Brain microvascular endothelial cell (primary cell): ENCODE measurements at regions not wholly inside any gene's neighbourhood (a gene's known extent, or its start where the extent isn't known, plus 50 kb on each side); places are given as distances from the start of the nearest gene placed in this dataset.

Experiments
- DNase-seq: peaks from one replicate; pipeline ENCODE4 v3.0.0-alpha.2; 2020
- H3K27ac ChIP-seq: fragments of 250-450 bp; sonication (Bioruptor Pico); 2 replicates; pipeline ENCODE4 v1.5.1; 2020; ENCODE audit warnings: mild to moderate bottlenecking, moderate library complexity
- H3K27me3 ChIP-seq: fragments of 250-450 bp; sonication (Bioruptor Pico); replicated peaks from 2 replicates; pipeline ENCODE4 v1.5.1; 2020; ENCODE audit warnings: mild to moderate bottlenecking
- H3K36me3 ChIP-seq: fragments of 250-450 bp; sonication (Bioruptor Pico); replicated peaks from 2 replicates; pipeline ENCODE4 v1.5.1; 2020; ENCODE audit warnings: mild to moderate bottlenecking
- H3K4me3 ChIP-seq: 2 replicates; pipeline ENCODE4 v1.5.1; 2011; ENCODE audit warnings: low read depth, mild to moderate bottlenecking, control low read depth, low read length, moderate library complexity
- CTCF ChIP-seq: IDR thresholded peaks from 2 replicates; pipeline ENCODE4 v1.5.1; 2011; ENCODE audit warnings: low read depth, mild to moderate bottlenecking, moderate library complexity, low read length, control low read depth, inconsistent platforms; ENCODE audit errors: missing control alignments
- in situ Hi-C: cut with HindIII; loops from 2 replicates; pipeline ENCODE4 v1.10.0; 2017; ENCODE audit warnings: low sequenced_read_pairs, low pct_ligation_motif_present

DNA sequence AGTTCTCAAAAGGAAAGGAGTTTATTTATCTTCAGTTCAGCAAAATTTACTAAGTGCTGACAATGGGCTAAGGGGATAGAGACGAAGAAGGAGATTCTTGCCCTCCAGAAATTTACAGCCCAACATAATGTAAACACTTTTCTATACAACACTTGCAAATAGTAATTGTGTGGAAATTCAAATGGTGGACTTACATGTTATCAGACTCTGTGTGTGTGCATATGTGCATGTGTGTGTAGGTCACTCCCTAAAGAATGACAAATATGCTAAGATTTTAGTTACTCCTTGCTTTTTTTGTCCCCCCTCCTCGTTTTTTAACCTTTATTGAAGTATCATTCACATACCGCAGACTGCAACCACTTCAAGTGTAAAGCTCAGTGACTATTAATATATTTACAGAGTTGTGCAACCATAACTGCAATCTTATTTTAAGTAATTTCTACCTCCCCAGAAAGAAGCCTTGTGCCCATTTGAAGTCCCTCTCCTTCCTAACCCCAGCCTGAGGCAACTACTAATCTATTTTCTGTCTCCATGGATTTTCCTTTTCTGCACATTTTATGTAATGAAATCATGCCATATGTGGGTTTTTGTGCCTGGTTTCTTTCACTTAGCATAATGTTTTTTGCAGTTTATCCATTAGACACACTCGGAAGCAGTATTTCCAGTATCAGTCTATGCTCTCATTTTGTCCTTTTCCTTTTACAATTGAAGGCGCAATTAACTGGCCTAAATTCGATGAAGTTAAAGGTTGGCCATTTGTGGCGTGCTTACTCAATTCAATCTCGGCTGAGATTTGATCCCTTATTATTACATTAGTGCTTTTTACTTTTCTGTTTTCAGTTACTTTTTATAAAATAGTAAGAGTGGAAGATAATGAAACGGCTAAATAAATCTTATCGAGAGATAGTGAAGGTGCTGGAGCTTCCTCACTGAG, 318.4 kb downstream of the HAPSTR1 start:
- in situ Hi-C loops: no loop called here
- TF ChIP-seq CTCF: no peak
- no peaks in the 10 kb centered on the region for H3K36me3 ChIP-seq
- no peak overlapping the region for H3K4me3 ChIP-seq
- no peak for DNase-seq
- H3K27ac ChIP-seq: no peak overlapping the region
- no peaks in the 10 kb centered on the region for H3K27me3 ChIP-seq

GRCh38 chr16:9411426-9411825, 320.0 kb downstream of the HAPSTR1 start:
- TF ChIP-seq CTCF: no peak
- H3K27me3 ChIP-seq: no peaks in the 10 kb centered on the region
- no peak for DNase-seq
- no peaks in the 10 kb centered on the region for H3K36me3 ChIP-seq
- H3K27ac ChIP-seq: no peak overlapping the region
- no peak overlapping the region for H3K4me3 ChIP-seq
- in situ Hi-C loops: no loop called here

DNA sequence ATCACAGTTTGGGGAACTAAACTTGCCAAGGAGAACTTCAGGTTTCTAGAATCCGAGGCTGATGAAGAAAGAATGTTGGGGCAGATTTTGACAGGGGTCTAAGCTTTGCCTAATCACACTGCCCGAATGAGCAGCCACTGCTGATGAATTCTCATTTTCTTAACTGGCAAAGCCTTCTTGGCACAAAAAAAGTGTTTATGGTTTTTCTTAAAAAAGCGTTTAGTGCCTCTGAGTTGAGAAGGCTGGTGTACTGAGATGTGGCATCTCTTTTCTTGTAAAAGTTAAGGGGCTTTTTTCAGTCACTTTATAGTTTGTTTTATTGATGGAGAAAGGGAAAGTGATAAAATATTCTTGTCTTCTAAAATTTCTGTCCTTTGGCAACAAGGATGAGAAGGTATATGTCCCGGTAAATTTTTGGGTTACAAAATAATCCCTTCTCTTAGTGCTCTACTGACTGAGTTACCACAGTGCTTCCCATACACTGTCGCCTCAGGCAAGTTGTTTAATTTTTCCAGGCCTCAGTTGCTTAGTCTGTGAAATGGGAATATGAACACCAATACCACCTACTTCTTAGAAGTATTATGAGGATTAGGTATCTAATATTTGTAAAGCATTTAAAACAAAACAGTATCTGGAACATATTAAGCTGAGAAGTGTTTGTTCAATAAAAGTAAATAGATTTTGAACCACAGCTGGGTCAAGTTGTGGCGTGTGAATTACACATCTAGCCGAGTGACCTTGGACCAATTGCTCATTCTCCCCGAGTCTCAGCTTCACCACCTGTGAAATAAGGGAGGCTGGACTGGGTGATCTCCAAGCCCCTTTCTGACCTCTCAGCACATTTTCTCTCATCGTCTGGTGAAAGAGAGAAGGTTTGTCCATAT, 320.8 kb downstream of the HAPSTR1 start:
- no peak for DNase-seq
- in situ Hi-C loops: no loop called here
- Histone ChIP-seq H3K4me3 (no peak overlapping the region), H3K36me3 (no peaks in the 10 kb centered on the region), H3K27ac (no peak overlapping the region), H3K27me3 (no peaks in the 10 kb centered on the region)
- TF ChIP-seq CTCF: no peak

DNA sequence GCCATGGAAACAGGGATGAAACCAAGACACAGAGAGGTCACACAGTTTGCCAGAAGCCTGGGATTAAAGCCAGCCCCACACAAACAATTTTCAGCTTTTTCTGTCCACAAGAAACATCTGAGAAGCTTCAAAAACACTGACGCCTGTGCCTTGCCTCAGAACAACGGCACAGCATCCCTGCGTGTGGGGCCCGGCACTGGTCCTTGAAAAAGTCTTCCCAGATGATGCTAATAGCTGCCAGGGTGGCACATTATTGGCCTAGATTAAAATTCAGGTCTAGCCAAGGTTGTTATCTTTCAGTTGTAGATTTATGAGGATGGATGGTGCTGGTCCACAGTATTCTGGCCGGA, 321.4 kb downstream of the HAPSTR1 start:
- H3K4me3 ChIP-seq: no peak overlapping the region
- H3K27ac ChIP-seq: no peak overlapping the region
- no peak for DNase-seq
- H3K36me3 ChIP-seq: no peaks in the 10 kb centered on the region
- H3K27me3 ChIP-seq: no peaks in the 10 kb centered on the region
- no peak for TF ChIP-seq CTCF
- in situ Hi-C loops: no loop called here

GRCh38 chr16:9415545-9415944, 324.1 kb downstream of the HAPSTR1 start:
- Histone ChIP-seq H3K27me3 (no peaks in the 10 kb centered on the region), H3K4me3 (no peak overlapping the region), H3K27ac (no peak overlapping the region), H3K36me3 (no peaks in the 10 kb centered on the region)
- TF ChIP-seq CTCF: no peak
- no peak for DNase-seq
- in situ Hi-C loops: no loop called here
